Effector CD8-positive, alpha-beta T cell (primary cell): ENCODE measurements at regions not wholly inside any gene's neighbourhood (a gene's known extent, or its start where the extent isn't known, plus 50 kb on each side); places are given as distances from the start of the nearest gene placed in this dataset.

Experiments used
- DNase-seq: peaks from one replicate; lab custom pipeline; 2025; lab: John Stamatoyannopoulos, UW

- no peak for DNase-seq
These were observed 267.3 kb downstream of the DLEU7 start for GRCh38 chr13:50576156-50576555.

GRCh38 chr13:50577806-50578205 is 265.7 kb downstream of the DLEU7 start:
- no peak for DNase-seq

GRCh38 chr13:50580684-50581305 is 262.7 kb downstream of the DLEU7 start:
- no peak for DNase-seq

- no peak for DNase-seq
These were observed 261.8 kb downstream of the DLEU7 start for GRCh38 chr13:50581586-50582196.

GRCh38 chr13:50584856-50585580 is 258.5 kb downstream of the DLEU7 start:
- DNase-seq = no peak

GRCh38 chr13:50585674-50586413 is 257.6 kb downstream of the DLEU7 start:
- DNase-seq = no peak

GRCh38 chr13:50586414-50587083 is 256.9 kb downstream of the DLEU7 start:
- no peak for DNase-seq

- DNase-seq = no peak
These were observed 256.4 kb downstream of the DLEU7 start for GRCh38 chr13:50587115-50587514.

GRCh38 chr13:50587645-50588373 is 255.7 kb downstream of the DLEU7 start:
- no peak for DNase-seq

- no peak for DNase-seq
These were observed 254.9 kb downstream of the DLEU7 start for GRCh38 chr13:50588491-50589130.

GRCh38 chr13:50589139-50589538 is 254.4 kb downstream of the DLEU7 start:
- no peak for DNase-seq

GRCh38 chr13:50589651-50590054 is 253.8 kb downstream of the DLEU7 start:
- no peak for DNase-seq

- no peak for DNase-seq
These were observed 250.9 kb downstream of the DLEU7 start for GRCh38 chr13:50592412-50593155.

- no peak for DNase-seq
These were observed 250.3 kb downstream of the DLEU7 start for GRCh38 chr13:50593207-50593606.

- DNase-seq = no peak
These were observed 249.0 kb downstream of the DLEU7 start for GRCh38 chr13:50594276-50595051.

GRCh38 chr13:50595196-50595595 is 248.3 kb downstream of the DLEU7 start:
- no peak for DNase-seq

GRCh38 chr13:50596156-50596555 is 247.3 kb downstream of the DLEU7 start:
- DNase-seq = no peak

- no peak for DNase-seq
These were observed 246.7 kb downstream of the DLEU7 start for GRCh38 chr13:50596776-50597203.

GRCh38 chr13:50598338-50598737 is 245.2 kb downstream of the DLEU7 start:
- DNase-seq = no peak
